GM12891 (cell line): ENCODE measurements at regions not wholly inside any gene's neighbourhood (a gene's known extent, or its start where the extent isn't known, plus 50 kb on each side); places are given as distances from the start of the nearest gene placed in this dataset.

Experiments
- DNase-seq: peaks from one replicate; pipeline ENCODE4 v3.0.0; 2011; ENCODE audit warnings: low spot score; ENCODE audit not compliant: insufficient read length
- FAIRE-seq: peaks from 2 replicates; lab custom pipeline; 2011; peaks lifted over from hg19 to GRCh38; lab: Jason Lieb, UNC
- PAX5 ChIP-seq: IDR thresholded peaks from 2 replicates; pipeline ENCODE4 v1.6.1; 2011; ENCODE audit warnings: low read length, moderate library complexity, mild to moderate bottlenecking; ENCODE audit not compliant: insufficient read depth, severe bottlenecking
- POLR2A ChIP-seq: IDR thresholded peaks from 2 replicates; pipeline ENCODE4 v1.6.1; 2011; ENCODE audit warnings: low read depth, low read length, control low read depth
- POLR2AphosphoS5 ChIP-seq: IDR thresholded peaks from 2 replicates; pipeline ENCODE4 v1.6.1; 2011; ENCODE audit warnings: low read depth, low read length, control low read depth
- POU2F2 ChIP-seq: IDR thresholded peaks from 2 replicates; pipeline ENCODE4 v1.6.1; 2011; ENCODE audit warnings: low read depth, mild to moderate bottlenecking, control low read depth, low read length, moderate library complexity
- SPI1 ChIP-seq: IDR thresholded peaks from 2 replicates; pipeline ENCODE4 v1.6.1; 2011; ENCODE audit warnings: low read depth, low read length, control low read depth
- TAF1 ChIP-seq: IDR thresholded peaks from 2 replicates; pipeline ENCODE4 v1.6.1; 2011; ENCODE audit warnings: low read depth, low read length, control low read depth

DNA sequence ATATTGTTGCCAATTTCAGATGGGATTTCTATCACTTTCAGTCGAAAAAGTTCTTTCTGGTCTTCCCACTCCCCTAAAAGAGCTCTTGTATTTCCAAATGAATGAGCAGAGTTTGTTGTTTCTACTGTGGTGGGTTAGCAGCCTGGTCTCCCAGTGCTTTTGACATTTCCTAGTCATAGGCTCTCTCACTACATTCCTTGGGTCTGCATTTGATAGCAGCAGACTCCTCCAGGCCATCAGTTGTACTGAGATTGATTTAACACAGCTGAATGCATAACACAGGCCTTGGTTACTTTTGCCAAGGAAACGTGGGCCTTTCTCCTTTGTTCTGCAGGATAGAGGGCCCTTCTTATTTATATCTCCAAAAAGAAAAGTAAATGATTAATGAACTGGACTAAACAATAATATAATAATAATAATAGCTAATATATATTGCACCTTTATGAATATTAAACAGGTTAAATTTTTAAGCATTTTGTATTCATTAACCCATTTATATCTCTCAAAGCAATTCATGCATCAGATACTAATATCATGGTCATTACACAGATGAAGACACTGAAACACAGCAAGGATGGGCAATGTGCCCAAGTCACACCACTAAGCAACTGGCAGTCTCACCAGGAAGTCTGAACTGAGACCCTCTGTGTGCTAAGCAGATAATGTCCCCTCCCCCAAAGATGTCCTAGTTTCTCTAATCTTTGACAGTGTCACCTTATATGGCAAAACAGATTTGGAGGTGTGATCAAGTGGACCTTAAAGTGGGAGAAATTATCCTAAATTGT lies 1579.2 kb downstream of the AACS start:
- TF ChIP-seq SPI1 (no peak), POLR2A (no peak), PAX5 (no peak), TAF1 (no peak), POLR2AphosphoS5 (no peak), POU2F2 (no peak)
- no peak for DNase-seq
- no peak for FAIRE-seq

DNA sequence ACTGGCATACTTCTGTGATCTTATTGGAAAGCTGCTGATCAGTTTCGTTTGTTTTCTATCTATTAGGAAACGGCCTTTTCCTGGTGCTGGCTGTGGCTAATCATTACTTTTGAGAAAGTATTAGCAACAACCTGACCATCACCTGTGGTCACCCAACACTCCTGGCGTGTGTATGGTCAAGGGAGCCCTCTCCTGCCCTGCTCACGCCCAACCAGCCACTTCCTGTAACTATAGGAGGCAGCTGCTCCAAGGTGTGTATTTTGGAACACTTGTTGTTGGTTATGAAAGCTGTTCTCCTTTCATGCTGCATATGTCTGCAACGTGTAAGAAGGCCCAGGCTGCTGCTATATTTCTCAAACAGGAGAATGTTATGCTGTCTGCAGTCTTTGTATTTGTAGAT lies 1582.8 kb downstream of the AACS start:
- FAIRE-seq (no peak), DNase-seq (no peak)
- no peak for TF ChIP-seq SPI1
- TF ChIP-seq POLR2AphosphoS5, result no peak
- TF ChIP-seq TAF1, result no peak
- no peak for TF ChIP-seq POU2F2
- TF ChIP-seq POLR2A, result no peak
- TF ChIP-seq PAX5, result no peak

DNA sequence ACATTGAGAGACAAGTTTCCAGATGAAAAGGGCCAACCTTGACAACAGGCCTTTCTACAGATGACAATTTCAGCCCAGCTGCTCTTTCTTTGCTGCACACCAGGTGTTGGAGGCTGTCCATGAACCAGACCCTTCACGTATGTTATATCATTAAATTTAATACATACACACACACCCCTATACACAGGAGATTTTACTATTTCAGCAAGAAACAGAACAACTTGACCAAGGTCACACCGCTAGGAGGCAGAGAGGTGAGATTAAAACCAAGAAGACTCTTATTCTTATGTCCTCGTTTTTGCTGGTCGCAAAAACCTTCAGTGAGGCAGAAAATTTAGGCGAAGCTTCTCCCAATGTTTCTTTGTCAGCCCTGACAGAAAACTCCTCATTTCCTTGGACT lies 1585.9 kb downstream of the AACS start:
- no peak for FAIRE-seq
- no peak for TF ChIP-seq POLR2A
- no peak for TF ChIP-seq POLR2AphosphoS5
- TF ChIP-seq PAX5, result no peak
- no peak for TF ChIP-seq SPI1
- TF ChIP-seq POU2F2, result no peak
- no peak for TF ChIP-seq TAF1
- DNase-seq, result no peak

DNA sequence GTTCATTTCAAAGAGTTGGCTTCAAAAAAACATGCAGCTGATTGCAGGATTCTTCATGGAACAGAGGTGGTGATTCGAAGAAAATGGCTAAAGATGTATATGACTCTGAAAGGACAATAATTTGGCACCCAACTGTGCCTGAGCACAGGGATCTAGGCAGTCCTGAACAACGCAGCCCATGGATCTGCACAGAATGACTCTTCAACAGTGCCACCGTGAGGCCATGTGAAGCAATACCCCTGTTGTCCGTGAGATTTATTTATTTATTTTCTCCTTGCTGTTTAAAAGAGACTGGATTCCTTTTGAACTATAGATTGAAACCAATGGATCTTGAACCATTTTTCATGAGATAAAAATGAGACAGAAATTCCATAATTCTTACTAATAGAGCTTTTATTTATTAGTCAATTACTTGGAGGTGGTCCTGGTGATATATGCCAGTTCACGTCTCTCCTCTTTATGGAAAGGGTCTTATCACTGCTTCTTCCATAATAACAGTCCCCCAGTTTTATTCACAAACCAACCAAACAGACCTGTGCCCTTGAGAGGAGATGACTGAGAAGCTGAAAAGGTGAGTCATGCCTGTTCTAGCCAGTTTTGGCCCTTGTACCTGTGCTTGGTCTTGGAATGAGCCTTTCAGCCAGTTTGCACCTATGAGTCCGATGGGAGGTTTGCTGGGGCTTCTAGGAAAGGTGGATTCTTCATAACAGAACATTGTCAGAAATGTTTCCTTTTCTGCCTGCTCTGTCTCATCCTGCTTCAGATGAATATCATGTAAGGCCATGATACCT lies 1598.3 kb downstream of the AACS start:
- TF ChIP-seq POU2F2, result no peak
- DNase-seq, result no peak
- no peak for FAIRE-seq

DNA sequence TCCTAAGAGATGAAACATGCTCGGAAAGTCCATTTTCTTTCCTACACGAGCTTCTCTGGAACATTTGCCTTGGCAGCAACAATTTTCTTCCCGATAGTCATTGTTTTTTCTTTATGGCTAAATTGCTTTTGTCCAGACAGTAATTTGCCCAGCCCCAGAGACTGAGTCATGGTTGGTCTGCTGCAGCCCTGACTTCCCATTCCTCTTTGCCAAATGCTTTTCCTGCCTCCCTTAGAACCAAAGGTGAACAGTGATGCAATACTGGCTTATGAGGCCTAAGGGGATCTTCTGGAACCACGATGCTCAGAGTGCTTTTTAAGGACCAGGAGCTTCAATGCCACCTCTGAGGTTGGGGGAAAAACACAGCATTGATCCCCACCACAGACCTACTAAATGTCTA lies 1599.6 kb upstream of the TMEM132C start:
- TF ChIP-seq PAX5 (no peak), POLR2A (no peak), POLR2AphosphoS5 (no peak), TAF1 (no peak), POU2F2 (no peak), SPI1 (no peak)
- DNase-seq (no peak), FAIRE-seq (no peak)

DNA sequence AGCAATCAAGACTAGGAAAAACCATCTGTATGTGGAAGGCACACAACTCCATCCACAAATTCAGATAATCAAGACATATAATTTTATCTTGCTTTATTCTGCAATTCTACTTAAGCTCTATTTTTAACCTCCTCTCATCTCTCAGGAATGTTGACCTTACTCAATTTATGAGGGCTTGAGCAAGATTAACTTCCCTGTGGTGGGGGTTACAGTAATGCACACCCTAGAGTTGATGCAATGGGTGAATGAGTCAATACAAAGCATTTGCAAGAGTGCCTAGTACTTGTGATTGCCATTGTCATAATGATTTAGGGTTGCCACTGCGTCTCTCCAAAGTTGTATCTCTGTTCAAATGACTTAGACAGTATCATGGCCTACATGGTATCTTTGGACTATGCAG lies 1598.4 kb upstream of the TMEM132C start:
- TF ChIP-seq POLR2A (no peak), POLR2AphosphoS5 (no peak), POU2F2 (no peak), TAF1 (no peak), PAX5 (no peak), SPI1 (no peak)
- DNase-seq (no peak), FAIRE-seq (no peak)

DNA sequence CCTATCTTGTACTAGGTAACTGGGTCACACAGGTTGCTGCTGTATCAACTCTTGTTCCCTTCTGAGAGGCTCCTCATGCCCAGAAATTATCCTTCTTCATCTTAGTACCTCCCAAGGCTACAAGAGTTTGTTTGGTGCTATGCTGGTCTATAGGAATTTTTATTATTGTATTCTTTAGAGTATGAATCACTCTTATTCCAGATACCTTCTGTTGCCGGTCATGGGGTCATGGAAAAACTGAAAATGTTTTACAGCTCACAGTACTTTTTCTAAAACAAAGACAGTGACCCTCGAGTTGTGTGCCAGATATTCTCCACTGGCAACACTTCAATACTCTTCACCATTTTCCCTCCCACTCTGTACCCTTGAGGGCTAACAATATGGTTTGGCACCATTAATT lies 1598.0 kb upstream of the TMEM132C start:
- DNase-seq, result no peak
- no peak for FAIRE-seq
- no peak for TF ChIP-seq SPI1
- TF ChIP-seq POLR2AphosphoS5, result no peak
- TF ChIP-seq POLR2A, result no peak
- no peak for TF ChIP-seq POU2F2
- no peak for TF ChIP-seq TAF1
- no peak for TF ChIP-seq PAX5

DNA sequence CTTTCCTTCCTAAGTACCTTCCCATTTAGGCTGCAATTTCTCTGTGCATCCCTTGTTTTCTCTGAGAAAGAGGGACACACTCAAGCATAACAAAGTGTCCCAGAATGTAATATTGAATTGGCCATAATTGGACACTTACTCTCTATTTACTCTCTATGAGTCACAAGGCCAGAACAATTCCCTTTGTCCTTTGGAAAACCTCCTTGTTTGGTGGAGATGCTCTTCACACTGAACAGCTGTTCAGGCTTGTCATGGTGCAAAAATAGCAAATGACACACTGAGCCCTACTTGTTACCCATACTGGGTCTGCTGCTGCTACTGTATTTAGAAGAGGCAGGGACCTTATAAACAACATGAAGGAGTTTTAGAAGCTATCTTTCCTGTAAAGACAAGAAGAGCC lies 1590.5 kb upstream of the TMEM132C start:
- DNase-seq (no peak), FAIRE-seq (no peak)
- TF ChIP-seq PAX5 (no peak), POLR2AphosphoS5 (no peak), POLR2A (no peak), TAF1 (no peak), SPI1 (no peak)

DNA sequence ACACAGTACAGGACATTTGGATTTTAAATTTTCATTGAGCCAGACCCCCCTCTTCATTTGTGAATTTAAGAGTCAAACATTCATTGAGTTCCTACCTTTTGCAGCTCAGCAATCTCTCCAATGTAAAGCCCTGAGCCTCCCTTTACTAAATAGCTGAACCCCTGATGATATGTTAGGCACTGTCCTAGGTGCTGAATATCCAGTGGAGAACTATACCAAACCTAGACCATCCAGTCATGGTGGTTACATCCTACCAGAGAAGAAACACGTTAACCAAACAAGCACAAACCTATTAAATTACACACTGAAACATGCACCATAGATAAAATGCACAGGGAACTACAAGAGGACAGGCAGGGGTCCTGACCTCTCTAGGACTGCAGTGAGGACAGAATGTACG lies 1585.3 kb upstream of the TMEM132C start:
- FAIRE-seq (no peak), DNase-seq (no peak)
- TF ChIP-seq SPI1 (no peak), POLR2A (no peak), TAF1 (no peak), PAX5 (no peak), POU2F2 (no peak), POLR2AphosphoS5 (no peak)
